GM12872 (cell line): ENCODE measurements at regions not wholly inside any gene's neighbourhood (a gene's known extent, or its start where the extent isn't known, plus 50 kb on each side); places are given as distances from the start of the nearest gene placed in this dataset.

ENCODE experiments used
- CTCF ChIP-seq: IDR thresholded peaks from 3 replicates; pipeline ENCODE4 v1.5.1; 2011; ENCODE audit warnings: low read depth, mild to moderate bottlenecking, low read length, moderate library complexity; ENCODE audit not compliant: insufficient read depth

GRCh38 chr2:145332210-145332898 is 812.4 kb upstream of the ZEB2 start:
- TF ChIP-seq CTCF: no peak

- TF ChIP-seq CTCF: no peak
These were observed 810.1 kb upstream of the ZEB2 start for GRCh38 chr2:145329971-145330370.

GRCh38 chr2:145325485-145325884 is 805.6 kb upstream of the ZEB2 start:
- no peak for TF ChIP-seq CTCF

- TF ChIP-seq CTCF: no peak
These were observed 804.8 kb upstream of the ZEB2 start for GRCh38 chr2:145324748-145325147.

GRCh38 chr2:145323512-145323911 is 803.6 kb upstream of the ZEB2 start:
- no peak for TF ChIP-seq CTCF

- no peak for TF ChIP-seq CTCF
These were observed 801.4 kb upstream of the ZEB2 start for GRCh38 chr2:145321344-145321743.

- no peak for TF ChIP-seq CTCF
These were observed 796.6 kb upstream of the ZEB2 start for GRCh38 chr2:145316496-145316895.
